IMR-90 (cell line): ENCODE measurements at regions not wholly inside any gene's neighbourhood (a gene's known extent, or its start where the extent isn't known, plus 50 kb on each side); places are given as distances from the start of the nearest gene placed in this dataset.

Source experiments
- ATAC-seq: fragments of 200-7000 bp; cut with Tn5 transposase; 2 replicates; pipeline ENCODE4 v1.9.1; 2020; ENCODE audit warnings: low read depth, mild to moderate bottlenecking, moderate library complexity
- BruUV-seq: library from RNA; stranded (reverse); fragments of 400-500 nt; replicated peaks from 2 replicates; lab custom pipeline; 2021; lab: Mats Ljungman, UMichigan
- CTCF ChIA-PET: fragments of 300-600 bp; formaldehyde crosslinking; extraction: SDS; loops from one replicate; lab custom pipeline; 2021; ENCODE audit warnings: antibody characterized with exemption; lab: Yijun Ruan, JAX
- POLR2A ChIA-PET: fragments of 300-600 bp; sonication (Branson Sonifier 250); formaldehyde crosslinking; loops from one replicate; lab custom pipeline; 2022; ENCODE audit warnings: antibody characterized with exemption; ENCODE audit not compliant: unreplicated experiment; lab: Charles Lee
- DNase-seq: peaks from one replicate; pipeline ENCODE4 v3.0.0; 2013
- H2AFZ ChIP-seq: replicated peaks from 2 replicates; pipeline ENCODE3; 2013; ENCODE audit warnings: low read length, mild to moderate bottlenecking; ENCODE audit not compliant: poor library complexity
- H2AK5ac ChIP-seq: 2 replicates; pipeline ENCODE4 v1.6.1; 2013; ENCODE audit warnings: low read depth, low read length, inconsistent platforms
- H2AK9ac ChIP-seq: replicated peaks from 2 replicates; pipeline ENCODE3; 2013; ENCODE audit warnings: mild to moderate bottlenecking, low read depth, low read length, moderate library complexity; ENCODE audit not compliant: poor library complexity
- H2BK120ac ChIP-seq: 2 replicates; pipeline ENCODE4 v1.6.1; 2013; ENCODE audit warnings: low read depth, low read length, inconsistent platforms
- H2BK15ac ChIP-seq: 3 replicates; pipeline ENCODE4 v1.6.1; 2013; ENCODE audit warnings: low read depth, low read length, inconsistent platforms
- H2BK20ac ChIP-seq: 2 replicates; pipeline ENCODE4 v1.6.1; 2013; ENCODE audit warnings: low read depth, mild to moderate bottlenecking, inconsistent platforms, low read length, moderate library complexity
- H2BK5ac ChIP-seq: 2 replicates; pipeline ENCODE4 v1.6.1; 2013; ENCODE audit warnings: mild to moderate bottlenecking, low read depth, low read length, inconsistent platforms; ENCODE audit not compliant: poor library complexity, severe bottlenecking
- H3K14ac ChIP-seq: replicated peaks from 2 replicates; pipeline ENCODE4 v1.6.1; 2013; ENCODE audit warnings: low read depth, low read length, inconsistent platforms
- H3K18ac ChIP-seq: 2 replicates; pipeline ENCODE4 v1.6.1; 2013; ENCODE audit warnings: low read depth, low read length, control low read depth
- H3K23ac ChIP-seq: 2 replicates; pipeline ENCODE4 v1.6.1; 2013; ENCODE audit warnings: low read depth, low read length, inconsistent platforms
- H3K27ac ChIP-seq: 2 replicates; pipeline ENCODE4 v1.5.1; 2013; ENCODE audit warnings: mild to moderate bottlenecking, control low read depth, low read length; ENCODE audit not compliant: insufficient read depth
- H3K27me3 ChIP-seq: 2 replicates; pipeline ENCODE4 v1.6.1; 2013; ENCODE audit warnings: low read length; ENCODE audit not compliant: control insufficient read depth, insufficient read depth
- H3K36me3 ChIP-seq: 2 replicates; pipeline ENCODE4 v1.6.1; 2013; ENCODE audit warnings: low read length, mixed read lengths; ENCODE audit not compliant: control insufficient read depth, insufficient read depth
- H3K4ac ChIP-seq: 2 replicates; pipeline ENCODE4 v1.6.1; 2013; ENCODE audit warnings: low read depth, low read length, inconsistent platforms
- H3K4me1 ChIP-seq: 2 replicates; pipeline ENCODE4 v1.6.1; 2013; ENCODE audit warnings: low read length, mixed read lengths; ENCODE audit not compliant: control insufficient read depth, insufficient read depth
- H3K4me2 ChIP-seq: 2 replicates; pipeline ENCODE4 v1.6.1; 2013; ENCODE audit warnings: low read depth, mild to moderate bottlenecking, control low read depth, low read length, moderate library complexity
- H3K4me3 ChIP-seq: 2 replicates; pipeline ENCODE4 v1.5.1; 2013; ENCODE audit warnings: low read depth, mild to moderate bottlenecking, control low read depth, low read length, moderate library complexity; ENCODE audit not compliant: insufficient read depth
- H3K56ac ChIP-seq: 2 replicates; pipeline ENCODE4 v1.6.1; 2013; ENCODE audit warnings: low read length, inconsistent platforms; ENCODE audit not compliant: insufficient read depth; ENCODE audit errors: extremely low read depth
- H3K79me1 ChIP-seq, 2 experiments: 2 replicates each; pipeline ENCODE4 v1.6.1; 2013; ENCODE audit warnings: low read length in 2 of 2, inconsistent platforms in 1 of 2, low read depth in 1 of 2
- H3K9ac ChIP-seq: 2 replicates; pipeline ENCODE4 v1.6.1; 2013; ENCODE audit warnings: low read depth, low read length, control low read depth
- H3K9me1 ChIP-seq: 2 replicates; pipeline ENCODE4 v1.6.1; 2013; ENCODE audit warnings: low read length, inconsistent platforms; ENCODE audit not compliant: insufficient read depth
- H3K9me3 ChIP-seq: 2 replicates; pipeline ENCODE4 v1.6.1; 2013; ENCODE audit warnings: low read length; ENCODE audit not compliant: control insufficient read depth, insufficient read depth
- H4K20me1 ChIP-seq: 2 replicates; pipeline ENCODE4 v1.6.1; 2013; ENCODE audit warnings: low read length, inconsistent platforms; ENCODE audit not compliant: insufficient read depth
- H4K5ac ChIP-seq: 2 replicates; pipeline ENCODE4 v1.6.1; 2013; ENCODE audit warnings: mild to moderate bottlenecking, low read depth, low read length, control low read depth
- H4K8ac ChIP-seq, 2 experiments: 2 replicates each; pipeline ENCODE4 v1.6.1; 2013; ENCODE audit warnings: low read depth in 2 of 2, low read length in 2 of 2, control low read depth in 1 of 2, inconsistent platforms in 1 of 2
- H4K91ac ChIP-seq: 2 replicates; pipeline ENCODE4 v1.6.1; 2013; ENCODE audit warnings: low read depth, low read length, inconsistent platforms; ENCODE audit not compliant: insufficient read depth
- BHLHE40 ChIP-seq: fragments of 150-350 bp; IDR thresholded peaks from 2 replicates; pipeline ENCODE4 v1.6.1; 2016; ENCODE audit warnings: mild to moderate bottlenecking, low read depth, low read length
- CEBPB ChIP-seq: IDR thresholded peaks from 2 replicates; pipeline ENCODE4 v1.6.1; 2012; ENCODE audit warnings: low read depth, low read length, improper control_type of control experiment
- CHD1 ChIP-seq: IDR thresholded peaks from 2 replicates; pipeline ENCODE4 v1.6.1; 2012; ENCODE audit warnings: low read depth, low read length, improper control_type of control experiment
- FOS ChIP-seq: fragments of 150-350 bp; IDR thresholded peaks from 2 replicates; pipeline ENCODE4 v1.6.1; 2016; ENCODE audit warnings: low read depth, low read length
- MAFK ChIP-seq: IDR thresholded peaks from 2 replicates; pipeline ENCODE4 v1.6.1; 2012; ENCODE audit warnings: low read depth, low read length, improper control_type of control experiment
- MAZ ChIP-seq: IDR thresholded peaks from 2 replicates; pipeline ENCODE4 v1.6.1; 2012; ENCODE audit warnings: low read depth, mild to moderate bottlenecking, low read length, improper control_type of control experiment, moderate library complexity, borderline replicate concordance
- MXI1 ChIP-seq: IDR thresholded peaks from 2 replicates; pipeline ENCODE4 v1.6.1; 2012; ENCODE audit warnings: low read depth, mild to moderate bottlenecking, low read length, moderate library complexity, borderline replicate concordance
- NFE2L2 ChIP-seq: fragments of 150-350 bp; IDR thresholded peaks from 2 replicates; pipeline ENCODE4 v1.6.1; 2016; ENCODE audit warnings: low read depth, mild to moderate bottlenecking, low read length
- POLR2A ChIP-seq: IDR thresholded peaks from 2 replicates; pipeline ENCODE4 v1.6.1; 2012; ENCODE audit warnings: mild to moderate bottlenecking, low read depth, low read length
- RAD21 ChIP-seq: IDR thresholded peaks from 2 replicates; pipeline ENCODE4 v1.6.1; 2012; ENCODE audit warnings: low read length, improper control_type of control experiment
- RCOR1 ChIP-seq: IDR thresholded peaks from 2 replicates; pipeline ENCODE4 v1.6.1; 2012; ENCODE audit warnings: mild to moderate bottlenecking, low read length, improper control_type of control experiment; ENCODE audit not compliant: insufficient replicate concordance
- RFX5 ChIP-seq: IDR thresholded peaks from 2 replicates; pipeline ENCODE4 v1.8.0; 2012; ENCODE audit warnings: low read depth, mild to moderate bottlenecking, low read length, moderate library complexity
- SMC3 ChIP-seq: fragments of 150-350 bp; IDR thresholded peaks from 2 replicates; pipeline ENCODE4 v1.6.1; 2016; ENCODE audit warnings: low read depth, mild to moderate bottlenecking, antibody characterized with exemption, low read length, moderate library complexity
- WGBS, 2 experiments: methylation state at CpG; one replicate each; pipeline versions ENCODE4 v1.1.5 to v1.1.7; 2013; ENCODE audit warnings: missing lambda C conversion rate in 2 of 2; ENCODE audit not compliant: insufficient read length in 1 of 2; ENCODE audit errors: extremely low coverage in 2 of 2; 5-methylcytosine and 5-hydroxymethylcytosine counted together
- dilution Hi-C: fragments of 300-500 bp; cut with HindIII; formaldehyde crosslinking; loops from one replicate; pipeline ENCODE4 v1.14.3; 2018; ENCODE audit warnings: low sequenced_read_pairs; ENCODE audit not compliant: unreplicated experiment
- in situ Hi-C: fragments of 300-500 bp; cut with MboI; formaldehyde crosslinking; loops from 3 replicates; pipeline ENCODE4 v1.14.3; 2019; ENCODE audit warnings: low sequenced_read_pairs, inconsistent platforms, mixed read lengths
- intact Hi-C: fragments of 100-400 bp; cut with micrococcal nuclease; formaldehyde crosslinking; loops from 2 replicates; pipeline ENCODE4 v1.10.0; 2022
- TF ChIP-seq, protein P1 (sequence below): fragments of 150-350 bp; IDR thresholded peaks from 2 replicates; pipeline ENCODE4 v1.6.1; 2017; ENCODE audit warnings: mild to moderate bottlenecking, antibody characterized with exemption, low read length, low read depth
- TF ChIP-seq, protein P2 (sequence below): conservative IDR thresholded peaks from 2 replicates; pipeline ENCODE4 v1.5.1; 2012; ENCODE audit warnings: mild to moderate bottlenecking, low read depth, low read length, improper control_type of control experiment
- TF ChIP-seq, protein P3 (sequence below): fragments of 150-350 bp; IDR thresholded peaks from 2 replicates; pipeline ENCODE4 v1.6.1; 2016; ENCODE audit warnings: low read depth, mild to moderate bottlenecking, low read length, moderate library complexity, borderline replicate concordance

DNA sequence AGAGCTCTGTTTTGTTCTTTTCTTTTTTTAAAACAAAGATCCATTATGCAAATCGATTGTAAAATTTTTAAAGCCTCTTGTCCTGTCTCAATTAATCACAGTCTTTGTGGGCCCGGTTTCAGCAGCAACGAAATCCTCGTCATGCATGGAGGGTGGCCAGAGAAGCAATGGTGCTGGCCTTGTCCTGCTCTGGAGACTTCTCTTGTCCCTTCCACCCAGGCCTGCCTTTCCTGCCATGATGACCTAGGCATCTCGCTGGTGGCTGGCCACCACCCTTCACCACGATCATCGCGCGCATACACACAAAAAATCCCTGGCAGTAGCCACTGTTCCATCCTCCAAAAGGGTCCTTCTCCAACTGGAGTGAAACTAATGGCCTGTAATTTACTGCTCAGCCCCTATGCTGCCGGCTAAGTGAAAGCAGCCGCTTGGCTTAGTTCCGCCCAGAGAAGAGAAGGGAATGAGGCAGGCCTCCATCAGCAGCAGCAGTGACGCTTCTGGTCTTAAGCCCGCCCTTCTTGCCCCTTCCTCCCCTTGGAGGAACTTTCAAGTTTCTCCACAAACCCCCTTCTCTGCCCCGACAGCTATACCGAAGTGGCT is 309.5 kb downstream of the NPHP4 start:
- no peak overlapping the region for H4K91ac ChIP-seq
- ATAC-seq (no peak), DNase-seq (no peak)
- H4K5ac ChIP-seq: no peak overlapping the region
- ChIA-PET POLR2A (no interaction called here), CTCF (no interaction called here)
- no peak overlapping the region for H3K9ac ChIP-seq
- H3K4me1 ChIP-seq: no peaks in the 10 kb centered on the region
- H3K79me1 ChIP-seq: no peaks in the 10 kb centered on the region
- no peak overlapping the region for H2BK120ac ChIP-seq
- H4K8ac ChIP-seq: no peak overlapping the region
- in situ Hi-C loops (no loop called here), dilution Hi-C loops (no loop called here), intact Hi-C loops (no loop called here)
- no peak overlapping the region for H3K14ac ChIP-seq
- 51% methylated on average over 4 of the region's 16 CpGs; no CpG with 5 or more reads in 1 of the 2 experiments for WGBS, 2 experiments
- no peak overlapping the region for H3K4ac ChIP-seq
- H2BK20ac ChIP-seq: no peak overlapping the region
- H4K20me1 ChIP-seq: no peaks in the 10 kb centered on the region
- BruUV-seq: no TSS peak
- H2AFZ ChIP-seq: no peak overlapping the region
- no peak overlapping the region for H3K4me2 ChIP-seq
- no peaks in the 10 kb centered on the region for H3K27me3 ChIP-seq
- H3K56ac ChIP-seq: no peak overlapping the region
- H2BK15ac ChIP-seq: no peak overlapping the region
- TF ChIP-seq BHLHE40 (no peak), MAFK (no peak), MXI1 (no peak), RAD21 (no peak), CHD1 (no peak), MAZ (no peak), SMC3 (no peak), POLR2A (no peak), CEBPB (no peak), FOS (no peak), RFX5 (no peak), RCOR1 (no peak), NFE2L2 (no peak)
- TF ChIP-seq, protein P1, sequence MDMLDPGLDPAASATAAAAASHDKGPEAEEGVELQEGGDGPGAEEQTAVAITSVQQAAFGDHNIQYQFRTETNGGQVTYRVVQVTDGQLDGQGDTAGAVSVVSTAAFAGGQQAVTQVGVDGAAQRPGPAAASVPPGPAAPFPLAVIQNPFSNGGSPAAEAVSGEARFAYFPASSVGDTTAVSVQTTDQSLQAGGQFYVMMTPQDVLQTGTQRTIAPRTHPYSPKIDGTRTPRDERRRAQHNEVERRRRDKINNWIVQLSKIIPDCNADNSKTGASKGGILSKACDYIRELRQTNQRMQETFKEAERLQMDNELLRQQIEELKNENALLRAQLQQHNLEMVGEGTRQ: no peak
- TF ChIP-seq, protein P2, sequence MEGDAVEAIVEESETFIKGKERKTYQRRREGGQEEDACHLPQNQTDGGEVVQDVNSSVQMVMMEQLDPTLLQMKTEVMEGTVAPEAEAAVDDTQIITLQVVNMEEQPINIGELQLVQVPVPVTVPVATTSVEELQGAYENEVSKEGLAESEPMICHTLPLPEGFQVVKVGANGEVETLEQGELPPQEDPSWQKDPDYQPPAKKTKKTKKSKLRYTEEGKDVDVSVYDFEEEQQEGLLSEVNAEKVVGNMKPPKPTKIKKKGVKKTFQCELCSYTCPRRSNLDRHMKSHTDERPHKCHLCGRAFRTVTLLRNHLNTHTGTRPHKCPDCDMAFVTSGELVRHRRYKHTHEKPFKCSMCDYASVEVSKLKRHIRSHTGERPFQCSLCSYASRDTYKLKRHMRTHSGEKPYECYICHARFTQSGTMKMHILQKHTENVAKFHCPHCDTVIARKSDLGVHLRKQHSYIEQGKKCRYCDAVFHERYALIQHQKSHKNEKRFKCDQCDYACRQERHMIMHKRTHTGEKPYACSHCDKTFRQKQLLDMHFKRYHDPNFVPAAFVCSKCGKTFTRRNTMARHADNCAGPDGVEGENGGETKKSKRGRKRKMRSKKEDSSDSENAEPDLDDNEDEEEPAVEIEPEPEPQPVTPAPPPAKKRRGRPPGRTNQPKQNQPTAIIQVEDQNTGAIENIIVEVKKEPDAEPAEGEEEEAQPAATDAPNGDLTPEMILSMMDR: no peak
- TF ChIP-seq, protein P3, sequence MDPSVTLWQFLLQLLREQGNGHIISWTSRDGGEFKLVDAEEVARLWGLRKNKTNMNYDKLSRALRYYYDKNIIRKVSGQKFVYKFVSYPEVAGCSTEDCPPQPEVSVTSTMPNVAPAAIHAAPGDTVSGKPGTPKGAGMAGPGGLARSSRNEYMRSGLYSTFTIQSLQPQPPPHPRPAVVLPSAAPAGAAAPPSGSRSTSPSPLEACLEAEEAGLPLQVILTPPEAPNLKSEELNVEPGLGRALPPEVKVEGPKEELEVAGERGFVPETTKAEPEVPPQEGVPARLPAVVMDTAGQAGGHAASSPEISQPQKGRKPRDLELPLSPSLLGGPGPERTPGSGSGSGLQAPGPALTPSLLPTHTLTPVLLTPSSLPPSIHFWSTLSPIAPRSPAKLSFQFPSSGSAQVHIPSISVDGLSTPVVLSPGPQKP: no peak
- no peaks in the 10 kb centered on the region for H3K36me3 ChIP-seq
- no peak overlapping the region for H2AK9ac ChIP-seq
- H2AK5ac ChIP-seq: no peak overlapping the region
- no peak overlapping the region for H3K4me3 ChIP-seq
- H3K27ac ChIP-seq: no peak overlapping the region
- no peak overlapping the region for H3K18ac ChIP-seq
- H2BK5ac ChIP-seq: no peak overlapping the region
- H3K23ac ChIP-seq: no peak overlapping the region
- H3K9me3 ChIP-seq: peaks cover 49% of the 10 kb centered on the region
- H3K9me1 ChIP-seq: no peaks in the 10 kb centered on the region
